ENCODE measurements at regions not wholly inside any gene's neighbourhood (a gene's known extent, or its start where the extent isn't known, plus 50 kb on each side); places are given as distances from the start of the nearest gene placed in this dataset.

DNA sequence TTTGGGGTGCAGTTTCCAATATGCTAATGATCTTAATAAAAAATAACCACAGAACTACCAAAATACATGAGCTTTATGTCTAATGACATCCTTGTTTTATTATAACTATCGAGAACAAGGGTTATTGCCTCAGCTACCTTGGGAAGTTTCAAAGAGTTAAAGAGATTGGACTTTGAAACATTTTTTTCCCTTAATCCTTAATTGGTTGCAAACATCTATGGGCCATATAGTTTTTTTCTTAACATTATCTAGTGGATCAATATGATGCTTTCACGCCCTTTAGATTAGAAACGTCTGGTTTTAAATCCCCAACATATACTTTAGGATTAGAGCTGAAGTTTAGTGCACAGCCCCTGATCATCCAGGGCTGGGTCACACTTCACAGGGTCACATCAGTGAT, 219.2 kb upstream of the SGO1 start:
- no peak for ATAC-seq (ENCODE audit: poor library complexity)
- no peaks in the 10 kb centered on the region for H3K36me3 ChIP-seq (ENCODE audit: insufficient read depth, low read length)
- H3K27ac ChIP-seq (ENCODE audit: low read depth in 1 of 2, low read length in 2 of 2), result no peak overlapping the region
- intact Hi-C loops (cut with DNase I, micrococcal nuclease), result no loop called here
- H3K4me3 ChIP-seq (ENCODE audit: low read length), result no peak overlapping the region
- no peak overlapping the region for H3K4me3 Mint-ChIP-seq
- no peak for DNase-seq
- no peaks in the 10 kb centered on the region for H3K27me3 Mint-ChIP-seq
- TF ChIP-seq, protein P1, sequence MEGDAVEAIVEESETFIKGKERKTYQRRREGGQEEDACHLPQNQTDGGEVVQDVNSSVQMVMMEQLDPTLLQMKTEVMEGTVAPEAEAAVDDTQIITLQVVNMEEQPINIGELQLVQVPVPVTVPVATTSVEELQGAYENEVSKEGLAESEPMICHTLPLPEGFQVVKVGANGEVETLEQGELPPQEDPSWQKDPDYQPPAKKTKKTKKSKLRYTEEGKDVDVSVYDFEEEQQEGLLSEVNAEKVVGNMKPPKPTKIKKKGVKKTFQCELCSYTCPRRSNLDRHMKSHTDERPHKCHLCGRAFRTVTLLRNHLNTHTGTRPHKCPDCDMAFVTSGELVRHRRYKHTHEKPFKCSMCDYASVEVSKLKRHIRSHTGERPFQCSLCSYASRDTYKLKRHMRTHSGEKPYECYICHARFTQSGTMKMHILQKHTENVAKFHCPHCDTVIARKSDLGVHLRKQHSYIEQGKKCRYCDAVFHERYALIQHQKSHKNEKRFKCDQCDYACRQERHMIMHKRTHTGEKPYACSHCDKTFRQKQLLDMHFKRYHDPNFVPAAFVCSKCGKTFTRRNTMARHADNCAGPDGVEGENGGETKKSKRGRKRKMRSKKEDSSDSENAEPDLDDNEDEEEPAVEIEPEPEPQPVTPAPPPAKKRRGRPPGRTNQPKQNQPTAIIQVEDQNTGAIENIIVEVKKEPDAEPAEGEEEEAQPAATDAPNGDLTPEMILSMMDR (IDR thresholded peaks at IDR 0.05), result no peak
- ChIA-PET POLR2A (no interaction called here), CTCF (no interaction called here)
- H3K36me3 Mint-ChIP-seq (ENCODE audit: low read depth), result no peaks in the 10 kb centered on the region
- H3K4me1 Mint-ChIP-seq (ENCODE audit: low read depth), result no peaks in the 10 kb centered on the region
- no peaks in the 10 kb centered on the region for H3K4me1 ChIP-seq (ENCODE audit: insufficient read depth, low read length)
- H3K9me3 Mint-ChIP-seq, result no peaks in the 10 kb centered on the region
- H3K27me3 ChIP-seq (ENCODE audit: control insufficient read depth in 1 of 2, insufficient read depth in 2 of 2, low read length in 2 of 2), result no peaks in the 10 kb centered on the region
- H3K9me3 ChIP-seq (ENCODE audit: control insufficient read depth in 1 of 2, insufficient read depth in 1 of 2, low read length in 2 of 2), result no peaks in the 10 kb centered on the region
- H3K27ac Mint-ChIP-seq, result no peak overlapping the region

GRCh38 chr3:20404741-20405100, 218.7 kb upstream of the SGO1 start:
- DNase-seq, result no peak
- no peaks in the 10 kb centered on the region for H3K4me1 Mint-ChIP-seq (ENCODE audit: low read depth)
- no peaks in the 10 kb centered on the region for H3K27me3 ChIP-seq (ENCODE audit: control insufficient read depth in 1 of 2, insufficient read depth in 2 of 2, low read length in 2 of 2)
- H3K36me3 Mint-ChIP-seq (ENCODE audit: low read depth), result no peaks in the 10 kb centered on the region
- ATAC-seq (ENCODE audit: poor library complexity), result no peak
- no peaks in the 10 kb centered on the region for H3K9me3 ChIP-seq (ENCODE audit: control insufficient read depth in 1 of 2, insufficient read depth in 1 of 2, low read length in 2 of 2)
- H3K4me3 Mint-ChIP-seq, result no peak overlapping the region
- H3K36me3 ChIP-seq (ENCODE audit: insufficient read depth, low read length), result no peaks in the 10 kb centered on the region
- no peaks in the 10 kb centered on the region for H3K4me1 ChIP-seq (ENCODE audit: insufficient read depth, low read length)
- no peaks in the 10 kb centered on the region for H3K9me3 Mint-ChIP-seq
- no peak overlapping the region for H3K4me3 ChIP-seq (ENCODE audit: low read length)
- H3K27ac Mint-ChIP-seq, result no peak overlapping the region
- TF ChIP-seq, protein P1 (IDR thresholded peaks at IDR 0.05), result no peak
- ChIA-PET POLR2A (no interaction called here), CTCF (no interaction called here)
- intact Hi-C loops (cut with DNase I, micrococcal nuclease), result no loop called here
- H3K27ac ChIP-seq (ENCODE audit: low read depth in 1 of 2, low read length in 2 of 2), result no peak overlapping the region
- no peaks in the 10 kb centered on the region for H3K27me3 Mint-ChIP-seq

DNA sequence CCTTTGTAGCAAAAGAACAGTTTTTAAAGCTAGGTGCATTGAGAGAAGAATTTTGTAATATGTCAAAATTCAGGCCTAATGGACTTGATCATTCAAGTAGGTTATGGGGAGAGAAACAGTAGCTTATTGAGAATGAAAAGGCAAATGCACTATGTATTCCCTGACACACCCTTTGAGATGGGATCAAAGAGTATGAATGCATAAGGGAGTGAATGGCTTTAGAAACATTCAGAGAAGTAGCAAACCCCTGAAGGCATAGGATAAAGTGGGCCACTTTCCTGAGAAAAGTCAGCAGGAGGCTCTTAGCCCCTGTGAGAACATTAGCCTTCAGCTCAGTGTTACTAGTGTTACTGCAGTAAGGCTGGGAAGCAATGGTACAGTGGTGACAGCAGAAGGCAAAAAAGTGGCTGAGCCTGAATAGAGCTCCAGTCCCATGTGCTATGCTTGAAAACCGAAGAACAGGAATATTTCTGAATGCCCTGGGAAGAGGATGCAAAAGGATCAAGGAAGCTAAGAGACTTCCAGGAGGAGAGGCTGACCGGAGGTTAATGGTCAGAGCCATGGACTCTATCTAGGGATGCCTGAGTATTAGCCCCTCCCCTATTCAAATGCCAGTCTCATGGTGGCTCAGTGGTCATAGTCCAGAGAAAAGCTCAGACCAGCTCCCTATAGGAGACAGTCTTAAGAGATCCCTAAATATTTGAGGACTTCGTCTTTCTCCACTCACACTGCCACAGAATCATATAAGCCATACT, 218.2 kb upstream of the SGO1 start:
- ATAC-seq (ENCODE audit: poor library complexity) (no peak), DNase-seq (no peak)
- Histone ChIP-seq H3K9me3 (ENCODE audit: control insufficient read depth in 1 of 2, insufficient read depth in 1 of 2, low read length in 2 of 2) (no peaks in the 10 kb centered on the region), H3K4me1 (ENCODE audit: insufficient read depth, low read length) (no peaks in the 10 kb centered on the region), H3K27ac (ENCODE audit: low read depth in 1 of 2, low read length in 2 of 2) (no peak overlapping the region), H3K27me3 (ENCODE audit: control insufficient read depth in 1 of 2, insufficient read depth in 2 of 2, low read length in 2 of 2) (no peaks in the 10 kb centered on the region), H3K4me3 (ENCODE audit: low read length) (no peak overlapping the region), H3K36me3 (ENCODE audit: insufficient read depth, low read length) (no peaks in the 10 kb centered on the region)
- no peak overlapping the region for H3K27ac Mint-ChIP-seq
- H3K36me3 Mint-ChIP-seq (ENCODE audit: low read depth), result no peaks in the 10 kb centered on the region
- CTCF ChIA-PET, result no interaction called here
- intact Hi-C loops (cut with DNase I, micrococcal nuclease), result no loop called here
- no peaks in the 10 kb centered on the region for H3K27me3 Mint-ChIP-seq
- POLR2A ChIA-PET, result no interaction called here
- H3K4me1 Mint-ChIP-seq (ENCODE audit: low read depth), result no peaks in the 10 kb centered on the region
- H3K4me3 Mint-ChIP-seq, result no peak overlapping the region
- TF ChIP-seq, protein P1 (IDR thresholded peaks at IDR 0.05), result no peak
- no peaks in the 10 kb centered on the region for H3K9me3 Mint-ChIP-seq
